CD4-positive, CD25-positive, alpha-beta regulatory T cell (primary cell): ENCODE measurements at regions not wholly inside any gene's neighbourhood (a gene's known extent, or its start where the extent isn't known, plus 50 kb on each side); places are given as distances from the start of the nearest gene placed in this dataset.
A peak's percentile ranks its signal among the peaks of the same experiment; 100 is the strongest.

Experiments used
- ATAC-seq, 2 donors: fragments of 150-1000 bp; cut with Tn5 transposase; one replicate each; pipeline ENCODE4 v1.10.0; 2021; ENCODE audit warnings: low read depth in 2 of 2, moderate number of reproducible peaks in 2 of 2, moderate library complexity in 1 of 2
- DNase-seq, 3 donors: peaks; one replicate each; pipeline versions ENCODE4 v3.0.0 to v3.0.0-alpha.2; 2012 to 2022; ENCODE audit warnings: mixed read lengths in 1 of 3
- H3K27ac ChIP-seq: one replicate; pipeline ENCODE4 v1.7.0; 2013; ENCODE audit warnings: mild to moderate bottlenecking, low read length; ENCODE audit not compliant: insufficient read depth, poor library complexity, severe bottlenecking
- H3K27me3 ChIP-seq: one replicate; pipeline ENCODE4 v1.7.0; 2013; ENCODE audit warnings: low read length; ENCODE audit not compliant: control insufficient read depth, insufficient read depth
- H3K36me3 ChIP-seq: one replicate; pipeline ENCODE4 v1.7.0; 2013; ENCODE audit warnings: mild to moderate bottlenecking, low read length, moderate library complexity; ENCODE audit not compliant: control insufficient read depth, insufficient read depth
- H3K4me1 ChIP-seq: 2 replicates; pipeline ENCODE4 v1.7.0; 2013; ENCODE audit warnings: mild to moderate bottlenecking, low read length; ENCODE audit not compliant: insufficient read depth, control insufficient read depth, poor library complexity, severe bottlenecking
- H3K4me3 ChIP-seq: one replicate; pipeline ENCODE4 v1.7.0; 2013; ENCODE audit warnings: low read depth, mild to moderate bottlenecking, low read length, moderate library complexity
- H3K9me3 ChIP-seq, 2 experiments: 1 replicate in 1 of 2; 2 replicates in 1 of 2; pipeline ENCODE4 v1.7.0; 2013; ENCODE audit warnings: low read length in 2 of 2, mild to moderate bottlenecking in 1 of 2, moderate library complexity in 1 of 2; ENCODE audit not compliant: control insufficient read depth in 2 of 2
- H3K27ac Mint-ChIP-seq, 3 donors: one replicate each; pipeline ENCODE4 v1.8.0; 2020 to 2022; ENCODE audit warnings: mild to moderate bottlenecking in 3 of 3, mixed read lengths in 3 of 3, moderate library complexity in 2 of 3
- H3K27me3 Mint-ChIP-seq: one replicate; pipeline ENCODE4 v1.8.0; 2022; ENCODE audit warnings: mild to moderate bottlenecking, mixed read lengths
- H3K36me3 Mint-ChIP-seq: one replicate; pipeline ENCODE4 v1.8.0; 2020; ENCODE audit warnings: mixed read lengths
- H3K4me1 Mint-ChIP-seq, 4 donors: one replicate each; pipeline ENCODE4 v1.8.0; 2020 to 2022; ENCODE audit warnings: mixed read lengths in 4 of 4, mild to moderate bottlenecking in 1 of 4
- H3K4me3 Mint-ChIP-seq, 4 donors: one replicate each; pipeline ENCODE4 v1.8.0; 2020 to 2022; ENCODE audit warnings: mild to moderate bottlenecking in 4 of 4, mixed read lengths in 4 of 4, moderate library complexity in 3 of 4
- H3K9me3 Mint-ChIP-seq, 7 donors: one replicate each; pipeline ENCODE4 v1.8.0; 2020 to 2022; ENCODE audit warnings: mixed read lengths in 7 of 7, mild to moderate bottlenecking in 3 of 7, moderate library complexity in 2 of 7

- ATAC-seq (no peak), DNase-seq (no peak)
- Mint-ChIP-seq H3K4me3 (no peak overlapping the region), H3K9me3 (peaks cover 0 to 9% (median 2%) of the 10 kb centered on the region in 7 donors), H3K27ac (no peak overlapping the region), H3K36me3 (no peaks in the 10 kb centered on the region), H3K4me1 (no peaks in the 10 kb centered on the region), H3K27me3 (peaks cover 13% of the 10 kb centered on the region)
- Histone ChIP-seq H3K9me3 (no peaks in the 10 kb centered on the region), H3K27me3 (peaks cover 6% of the 10 kb centered on the region), H3K4me1 (no peaks in the 10 kb centered on the region), H3K27ac (no peak overlapping the region), H3K4me3 (no peak overlapping the region), H3K36me3 (no peaks in the 10 kb centered on the region)
Measured at GRCh38 chr10:118220346-118220850, 121.7 kb downstream of the FAM204A start.

GRCh38 chr10:118218562-118218961, 123.6 kb downstream of the FAM204A start:
- Histone ChIP-seq H3K9me3 (no peaks in the 10 kb centered on the region), H3K36me3 (no peaks in the 10 kb centered on the region), H3K27ac (no peak overlapping the region), H3K4me1 (no peaks in the 10 kb centered on the region), H3K27me3 (peaks cover 8% of the 10 kb centered on the region), H3K4me3 (no peak overlapping the region)
- ATAC-seq = no peak
- peaks cover 16% of the 10 kb centered on the region for H3K27me3 Mint-ChIP-seq
- no peaks in the 10 kb centered on the region for H3K36me3 Mint-ChIP-seq
- H3K9me3 Mint-ChIP-seq = peaks cover 0 to 2% (median 1%) of the 10 kb centered on the region in 7 donors
- H3K4me1 Mint-ChIP-seq = no peaks in the 10 kb centered on the region
- DNase-seq = no peak
- H3K4me3 Mint-ChIP-seq = no peak overlapping the region
- H3K27ac Mint-ChIP-seq = no peak overlapping the region

DNA sequence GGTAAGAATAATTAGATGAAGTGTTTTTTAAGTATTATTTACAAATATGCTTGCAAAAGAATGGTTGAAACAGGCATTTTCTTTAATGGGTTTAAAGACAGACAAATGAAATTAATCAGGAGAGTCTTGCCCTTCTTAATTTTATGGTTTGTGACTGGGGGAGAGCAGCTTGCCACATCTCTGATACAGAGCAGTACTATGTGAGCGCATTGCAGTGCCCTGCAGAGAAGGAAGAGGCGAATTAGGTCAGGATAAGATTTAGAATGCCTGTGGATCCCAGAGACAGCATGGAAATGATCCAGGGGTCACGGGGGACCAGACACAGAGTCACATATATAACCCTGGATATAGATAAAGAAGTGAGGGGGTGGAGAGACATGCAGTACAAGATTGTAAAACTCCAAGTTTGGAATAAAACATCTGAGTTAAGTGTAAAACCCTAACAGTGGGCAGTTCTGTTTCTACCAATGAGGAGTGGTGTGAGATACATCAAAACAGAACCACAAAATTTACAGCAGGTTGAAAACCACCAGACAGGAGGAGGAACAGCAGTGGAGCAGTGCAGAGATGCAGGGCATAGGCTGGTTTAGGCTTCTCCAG, 125.5 kb downstream of the FAM204A start:
- H3K4me1 Mint-ChIP-seq = no peaks in the 10 kb centered on the region
- no peak overlapping the region for H3K27ac ChIP-seq
- peaks cover 12% of the 10 kb centered on the region for H3K27me3 Mint-ChIP-seq
- H3K27me3 ChIP-seq = peaks cover 2% of the 10 kb centered on the region
- DNase-seq = no peak
- H3K4me3 Mint-ChIP-seq = no peak overlapping the region
- no peaks in the 10 kb centered on the region for H3K36me3 Mint-ChIP-seq
- no peaks in the 10 kb centered on the region for H3K9me3 ChIP-seq
- H3K36me3 ChIP-seq = no peaks in the 10 kb centered on the region
- no peak overlapping the region for H3K4me3 ChIP-seq
- H3K4me1 ChIP-seq = no peaks in the 10 kb centered on the region
- ATAC-seq = no peak
- H3K9me3 Mint-ChIP-seq = peaks cover 0 to 2% (median 1%) of the 10 kb centered on the region in 7 donors
- no peak overlapping the region for H3K27ac Mint-ChIP-seq

DNA sequence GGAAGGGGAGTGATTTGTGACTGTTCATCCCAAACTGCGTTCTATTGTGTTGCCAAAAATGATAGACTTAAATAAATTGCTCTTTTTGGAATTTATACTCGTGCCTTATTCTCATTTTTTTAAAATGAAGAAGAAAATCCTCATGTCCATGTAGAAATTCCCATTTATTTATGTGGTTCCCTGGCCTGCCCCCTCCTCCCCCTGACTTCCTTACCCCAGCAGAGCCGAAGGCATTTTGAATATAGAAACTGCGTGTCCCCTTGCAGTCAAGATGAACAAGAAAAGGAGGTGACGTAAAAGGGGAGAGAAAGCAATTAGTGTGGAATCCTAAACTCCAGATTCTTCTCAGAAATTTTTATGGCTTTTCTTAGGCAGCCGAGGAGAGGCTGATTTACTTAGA, 126.1 kb downstream of the FAM204A start:
- Mint-ChIP-seq H3K4me1 (no peaks in the 10 kb centered on the region), H3K4me3 (no peak overlapping the region), H3K27me3 (peaks cover 10% of the 10 kb centered on the region), H3K9me3 (peaks cover 0 to 2% (median 0%) of the 10 kb centered on the region in 7 donors), H3K36me3 (no peaks in the 10 kb centered on the region), H3K27ac (no peak overlapping the region)
- Histone ChIP-seq H3K36me3 (no peaks in the 10 kb centered on the region), H3K9me3 (no peaks in the 10 kb centered on the region), H3K27ac (no peak overlapping the region), H3K4me1 (no peaks in the 10 kb centered on the region), H3K4me3 (no peak overlapping the region), H3K27me3 (peaks cover 2% of the 10 kb centered on the region)
- DNase-seq (no peak), ATAC-seq (no peak)

GRCh38 chr10:118214776-118215175, 127.3 kb downstream of the FAM204A start:
- Mint-ChIP-seq H3K36me3 (no peaks in the 10 kb centered on the region), H3K27me3 (peaks cover 13% of the 10 kb centered on the region), H3K4me3 (no peak overlapping the region), H3K9me3 (peaks cover 0 to 1% (median 0%) of the 10 kb centered on the region in 7 donors), H3K27ac (no peak overlapping the region), H3K4me1 (no peaks in the 10 kb centered on the region)
- peaks cover 2% of the 10 kb centered on the region for H3K27me3 ChIP-seq
- no peak overlapping the region for H3K27ac ChIP-seq
- H3K4me3 ChIP-seq = no peak overlapping the region
- DNase-seq (no peak), ATAC-seq (no peak)
- no peaks in the 10 kb centered on the region for H3K36me3 ChIP-seq
- H3K9me3 ChIP-seq = no peaks in the 10 kb centered on the region
- no peaks in the 10 kb centered on the region for H3K4me1 ChIP-seq

DNA sequence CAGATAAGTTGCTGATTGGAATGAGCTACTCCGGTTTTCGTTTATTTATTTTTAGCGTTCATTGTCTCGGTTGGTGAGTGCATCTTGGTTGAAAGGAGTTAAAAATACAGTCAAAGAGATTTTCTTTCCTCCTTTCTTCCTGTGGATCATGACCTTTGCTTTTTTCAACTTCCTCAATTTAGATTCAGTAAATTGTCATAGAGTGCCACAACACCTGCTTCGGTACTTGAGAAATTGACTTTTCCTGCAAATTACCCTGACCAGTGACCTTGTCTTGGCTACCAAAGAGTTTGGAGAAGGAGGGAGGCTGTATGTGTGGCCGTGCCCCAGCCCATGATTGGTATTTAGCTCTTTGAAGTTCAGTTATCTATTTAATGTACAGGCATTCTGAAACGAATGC, 128.7 kb downstream of the FAM204A start:
- H3K27me3 ChIP-seq = peaks cover 5% of the 10 kb centered on the region
- no peaks in the 10 kb centered on the region for H3K4me1 ChIP-seq
- no peak overlapping the region for H3K4me3 ChIP-seq
- no peak overlapping the region for H3K27ac ChIP-seq
- H3K4me1 Mint-ChIP-seq = no peaks in the 10 kb centered on the region
- DNase-seq = no peak
- H3K27me3 Mint-ChIP-seq = peaks cover 18% of the 10 kb centered on the region
- no peaks in the 10 kb centered on the region for H3K36me3 Mint-ChIP-seq
- H3K9me3 ChIP-seq = no peaks in the 10 kb centered on the region
- H3K36me3 ChIP-seq = no peaks in the 10 kb centered on the region
- peaks cover 0 to 1% (median 0%) of the 10 kb centered on the region in 7 donors for H3K9me3 Mint-ChIP-seq
- no peak overlapping the region for H3K4me3 Mint-ChIP-seq
- peak overlapping the region in 1 of 3 donors; percentile 4 for H3K27ac Mint-ChIP-seq
- ATAC-seq = no peak

DNA sequence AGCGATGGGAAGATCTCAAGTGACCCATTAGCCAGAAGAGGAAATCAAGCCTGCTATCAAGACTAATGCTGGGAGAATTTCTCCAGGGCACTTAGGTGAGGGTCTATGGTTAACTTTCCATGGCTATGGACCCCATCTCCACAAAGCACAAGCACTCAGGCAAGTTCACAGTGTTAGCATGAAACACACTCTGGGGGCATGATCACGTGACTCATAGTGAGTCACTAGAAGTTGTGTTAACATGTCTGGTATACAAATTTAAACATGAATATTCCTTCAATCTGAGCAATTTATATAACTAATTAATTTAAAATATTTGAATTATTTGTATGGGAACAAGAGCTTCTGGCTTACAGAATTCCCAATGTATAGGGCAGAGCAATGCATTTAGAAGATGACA, 131.8 kb downstream of the FAM204A start:
- Mint-ChIP-seq H3K27me3 (peaks cover 19% of the 10 kb centered on the region), H3K9me3 (peaks cover 0 to 1% (median 0%) of the 10 kb centered on the region in 7 donors), H3K4me1 (no peaks in the 10 kb centered on the region), H3K36me3 (no peaks in the 10 kb centered on the region), H3K27ac (no peak overlapping the region), H3K4me3 (no peak overlapping the region)
- Histone ChIP-seq H3K4me1 (no peaks in the 10 kb centered on the region), H3K27me3 (peaks cover 7% of the 10 kb centered on the region), H3K36me3 (no peaks in the 10 kb centered on the region), H3K4me3 (no peak overlapping the region), H3K9me3 (no peaks in the 10 kb centered on the region), H3K27ac (no peak overlapping the region)
- no peak for ATAC-seq
- DNase-seq = no peak

GRCh38 chr10:118209215-118209614, 132.9 kb downstream of the FAM204A start:
- Histone ChIP-seq H3K27me3 (peaks cover 9% of the 10 kb centered on the region), H3K36me3 (no peaks in the 10 kb centered on the region), H3K9me3 (no peaks in the 10 kb centered on the region), H3K27ac (no peak overlapping the region), H3K4me1 (no peaks in the 10 kb centered on the region), H3K4me3 (no peak overlapping the region)
- Mint-ChIP-seq H3K27ac (no peak overlapping the region), H3K4me3 (no peak overlapping the region), H3K36me3 (no peaks in the 10 kb centered on the region), H3K4me1 (no peaks in the 10 kb centered on the region), H3K27me3 (peaks cover 23% of the 10 kb centered on the region), H3K9me3 (peaks cover 0 to 2% (median 0%) of the 10 kb centered on the region in 7 donors)
- no peak for ATAC-seq
- no peak for DNase-seq
